H1 (cell line): ENCODE measurements at regions not wholly inside any gene's neighbourhood (a gene's known extent, or its start where the extent isn't known, plus 50 kb on each side); places are given as distances from the start of the nearest gene placed in this dataset.

Experiments used
- CTCF ChIA-PET: fragments of 300-600 bp; sonication (Branson Sonifier 250); formaldehyde crosslinking; loops from one replicate; lab custom pipeline; 2021; ENCODE audit not compliant: partially characterized antibody; lab: Charles Lee
- POLR2A ChIA-PET: fragments of 300-600 bp; sonication (Branson Sonifier 250); formaldehyde crosslinking; loops from one replicate; lab custom pipeline; 2021; ENCODE audit warnings: inconsistent platforms; ENCODE audit not compliant: partially characterized antibody; lab: Charles Lee
- DNase-seq, 2 experiments: peaks; one replicate each; pipeline versions ENCODE4 v3.0.0 to v3.0.0-alpha.2; 2010 to 2022; ENCODE audit warnings: low spot score in 2 of 2, low read depth in 1 of 2, mixed read lengths in 1 of 2
- FAIRE-seq: peaks from 2 replicates; lab custom pipeline; 2011; peaks lifted over from hg19 to GRCh38; lab: Jason Lieb, UNC
- H2AFZ ChIP-seq: 2 replicates; pipeline ENCODE4 v1.8.1; 2012; ENCODE audit warnings: low read length, inconsistent platforms
- H2AK5ac ChIP-seq: 2 replicates; pipeline ENCODE4 v1.6.1; 2013; ENCODE audit warnings: low read depth, low read length
- H2BK120ac ChIP-seq: replicated peaks from 2 replicates; pipeline ENCODE3; 2013; ENCODE audit warnings: low read depth, low read length, inconsistent platforms
- H2BK12ac ChIP-seq: 2 replicates; pipeline ENCODE4 v1.6.1; 2013; ENCODE audit warnings: low read depth, low read length
- H2BK15ac ChIP-seq: 2 replicates; pipeline ENCODE4 v1.6.1; 2013; ENCODE audit warnings: low read length
- H2BK20ac ChIP-seq: 2 replicates; pipeline ENCODE4 v1.6.1; 2013; ENCODE audit warnings: low read length
- H2BK5ac ChIP-seq: 2 replicates; pipeline ENCODE4 v1.6.1; 2013; ENCODE audit warnings: low read depth, low read length
- H3K14ac ChIP-seq: 2 replicates; pipeline ENCODE4 v1.6.1; 2013; ENCODE audit warnings: inconsistent platforms; ENCODE audit not compliant: insufficient read length
- H3K18ac ChIP-seq: 2 replicates; pipeline ENCODE4 v1.6.1; 2013; ENCODE audit warnings: low read length; ENCODE audit errors: extremely low read depth
- H3K23ac ChIP-seq: 2 replicates; pipeline ENCODE4 v1.6.1; 2013; ENCODE audit warnings: inconsistent platforms; ENCODE audit not compliant: insufficient read length
- H3K23me2 ChIP-seq: 2 replicates; pipeline ENCODE4 v1.6.1; 2013; ENCODE audit warnings: low read depth, low read length
- H3K27ac ChIP-seq: 2 replicates; pipeline ENCODE4 v1.6.1; 2011; ENCODE audit warnings: low read depth, low read length, inconsistent platforms
- H3K27me3 ChIP-seq, 4 experiments: replicated peaks in 1 of 4; 1 replicate in 1 of 4; 2 replicates in 3 of 4; pipeline versions ENCODE4 v1.6.1 to v1.8.1; 2011 to 2013; ENCODE audit warnings: low read length in 3 of 4, mild to moderate bottlenecking in 3 of 4, inconsistent platforms in 2 of 4, mixed read lengths in 2 of 4, moderate library complexity in 1 of 4; ENCODE audit not compliant: control insufficient read depth in 3 of 4, insufficient read depth in 3 of 4; ENCODE audit errors: extremely low read depth in 1 of 4
- H3K36me3 ChIP-seq, 4 experiments: 2 replicates each; pipeline versions ENCODE4 v1.6.1 to v1.8.1; 2011 to 2013; ENCODE audit warnings: mild to moderate bottlenecking in 4 of 4, low read length in 3 of 4, moderate library complexity in 2 of 4, control low read depth in 1 of 4, inconsistent platforms in 1 of 4; ENCODE audit not compliant: insufficient read depth in 4 of 4, control insufficient read depth in 2 of 4
- H3K4ac ChIP-seq: replicated peaks from 2 replicates; pipeline ENCODE3; 2013; ENCODE audit warnings: low read length, low read depth, mixed read lengths, inconsistent platforms; ENCODE audit not compliant: insufficient read length
- H3K4me1 ChIP-seq, 4 experiments: replicated peaks in 1 of 4; 1 replicate in 1 of 4; 2 replicates in 3 of 4; pipeline versions ENCODE4 v1.6.1 to v1.8.1; 2011 to 2013; ENCODE audit warnings: low read length in 3 of 4, inconsistent platforms in 2 of 4, mixed read lengths in 1 of 4; ENCODE audit not compliant: insufficient read depth in 4 of 4, control insufficient read depth in 3 of 4
- H3K4me2 ChIP-seq, 2 experiments: 2 replicates each; pipeline versions ENCODE4 v1.6.1 to v1.8.1; 2011 to 2013; ENCODE audit warnings: low read depth in 2 of 2, low read length in 2 of 2, control low read depth in 1 of 2, inconsistent platforms in 1 of 2, mild to moderate bottlenecking in 1 of 2; ENCODE audit not compliant: insufficient read depth in 1 of 2
- H3K4me3 ChIP-seq, 4 experiments: fragments of 200-600, 300-600 bp in 1 of 4; sonication (generic), shearing (Covaris generic), sonication (Bioruptor Twin) in 1 of 4; 2 replicates each; pipeline versions ENCODE4 v1.5.1 to v1.8.1; 2011 to 2016; ENCODE audit warnings: low read length in 4 of 4, low read depth in 3 of 4, control low read depth in 2 of 4, inconsistent platforms in 2 of 4, mild to moderate bottlenecking in 2 of 4, mixed read lengths in 1 of 4, moderate library complexity in 1 of 4; ENCODE audit not compliant: insufficient read depth in 2 of 4; ENCODE audit errors: extremely low read depth in 1 of 4
- H3K56ac ChIP-seq: replicated peaks from 2 replicates; pipeline ENCODE3; 2013; ENCODE audit warnings: low read depth, mild to moderate bottlenecking, mixed read lengths, low read length, inconsistent platforms; ENCODE audit not compliant: insufficient read length
- H3K79me1 ChIP-seq: 2 replicates; pipeline ENCODE4 v1.6.1; 2013; ENCODE audit warnings: low read depth, low read length, control low read depth
- H3K79me2 ChIP-seq, 2 experiments: 2 replicates each; pipeline versions ENCODE4 v1.6.1 to v1.8.1; 2012 to 2013; ENCODE audit warnings: low read length in 2 of 2, mild to moderate bottlenecking in 2 of 2, inconsistent platforms in 1 of 2; ENCODE audit not compliant: insufficient read depth in 2 of 2, control insufficient read depth in 1 of 2
- H3K9ac ChIP-seq, 4 experiments: replicated peaks in 1 of 4; 1 replicate in 1 of 4; 2 replicates in 3 of 4; pipeline versions ENCODE4 v1.6.1 to v1.8.1; 2011 to 2013; ENCODE audit warnings: low read depth in 3 of 4, low read length in 3 of 4, control low read depth in 2 of 4, mild to moderate bottlenecking in 2 of 4, moderate library complexity in 2 of 4, inconsistent platforms in 1 of 4; ENCODE audit errors: extremely low read depth in 1 of 4
- H3K9me3 ChIP-seq, 2 experiments: 2 replicates each; pipeline versions ENCODE4 v1.6.1 to v1.8.1; 2012 to 2013; ENCODE audit warnings: mild to moderate bottlenecking in 2 of 2, moderate library complexity in 2 of 2, control low read depth in 1 of 2, inconsistent platforms in 1 of 2, low read depth in 1 of 2, low read length in 1 of 2, mixed read lengths in 1 of 2; ENCODE audit not compliant: insufficient read depth in 2 of 2
- H4K20me1 ChIP-seq, 2 experiments: replicated peaks in 1 of 2; 2 replicates each; pipeline versions ENCODE3 to v1.8.1; 2011 to 2013; ENCODE audit warnings: inconsistent platforms in 2 of 2, low read length in 2 of 2, mild to moderate bottlenecking in 1 of 2; ENCODE audit not compliant: insufficient read depth in 2 of 2, control insufficient read depth in 1 of 2
- H4K5ac ChIP-seq: 2 replicates; pipeline ENCODE4 v1.6.1; 2013; ENCODE audit warnings: low read length, low read depth, mixed read lengths, inconsistent platforms; ENCODE audit not compliant: insufficient read length
- H4K8ac ChIP-seq: 2 replicates; pipeline ENCODE4 v1.8.0; 2013; ENCODE audit warnings: mild to moderate bottlenecking, moderate library complexity, low read length, inconsistent platforms; ENCODE audit not compliant: insufficient read depth; ENCODE audit errors: extremely low read depth
- H4K91ac ChIP-seq: replicated peaks from 2 replicates; pipeline ENCODE3; 2013; ENCODE audit warnings: low read length, mixed read lengths, inconsistent platforms; ENCODE audit not compliant: insufficient read length
- ATF3 ChIP-seq: IDR thresholded peaks from 2 replicates; pipeline ENCODE4 v1.6.1; 2011; ENCODE audit warnings: low read depth, mild to moderate bottlenecking, low read length; ENCODE audit not compliant: insufficient read depth
- EP300 ChIP-seq, 2 experiments: IDR thresholded peaks; 1 replicate in 1 of 2; 2 replicates in 1 of 2; pipeline ENCODE4 v1.6.1; 2011 to 2012; ENCODE audit warnings: low read depth in 2 of 2, low read length in 2 of 2, mild to moderate bottlenecking in 2 of 2, borderline replicate concordance in 1 of 2, inconsistent platforms in 1 of 2, moderate library complexity in 1 of 2
- MAX ChIP-seq: IDR thresholded peaks from 2 replicates; pipeline ENCODE4 v1.6.1; 2012; ENCODE audit warnings: inconsistent platforms
- PHF8 ChIP-seq: fragments of 200-600 bp; sonication (generic); conservative IDR thresholded peaks from 2 replicates; pipeline ENCODE4 v1.7.1; 2012; ENCODE audit warnings: low read depth, mild to moderate bottlenecking, inconsistent platforms, low read length, moderate library complexity
- WGBS, 2 experiments: shearing (Covaris generic) in 1 of 2; methylation state at CpG; one replicate each; pipeline versions ENCODE4 v1.1.6 to v1.1.7; 2013 to 2015; ENCODE audit warnings: low lambda C conversion rate in 2 of 2, mixed read lengths in 2 of 2, inconsistent platforms in 1 of 2, low coverage in 1 of 2, missing lambda C conversion rate in 1 of 2; ENCODE audit not compliant: insufficient replicate concordance in 2 of 2, insufficient coverage in 1 of 2, insufficient read length in 1 of 2; ENCODE audit errors: extremely low coverage in 1 of 2, missing lambda C conversion rate in 1 of 2; 5-methylcytosine and 5-hydroxymethylcytosine counted together

DNA sequence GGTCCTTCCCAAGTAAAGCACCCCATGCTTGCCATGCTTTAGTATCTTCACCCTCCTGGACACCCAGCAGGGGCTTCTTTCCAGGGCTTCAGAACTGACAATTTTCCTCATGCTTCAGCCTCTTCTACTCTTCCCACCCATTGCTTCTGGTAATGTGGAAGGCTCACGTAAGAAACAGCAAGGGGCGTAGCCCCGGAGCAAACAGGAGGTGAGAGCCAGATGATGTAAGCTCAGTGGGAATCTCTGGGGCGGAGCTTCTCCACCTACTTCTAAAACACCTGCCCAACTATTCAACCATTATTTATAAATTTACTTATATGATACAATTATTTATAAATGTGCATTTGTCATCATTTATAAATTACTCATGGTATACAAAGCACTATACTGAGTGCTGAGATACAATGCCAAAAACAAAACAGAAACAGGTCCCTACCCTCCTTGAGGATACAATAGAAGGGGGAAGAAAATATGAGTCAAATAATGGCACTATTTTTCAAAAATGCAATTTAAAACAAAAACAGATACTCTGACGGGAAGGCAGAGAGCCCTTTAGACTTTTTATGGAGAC lies 140.1 kb upstream of the CAMK1G start:
- DNase-seq = no peak
- no peaks in the 10 kb centered on the region for H3K4me1 ChIP-seq
- H3K4me2 ChIP-seq = no peak overlapping the region
- H2AK5ac ChIP-seq = no peak overlapping the region
- no peak overlapping the region for H4K91ac ChIP-seq
- H3K27ac ChIP-seq = no peak overlapping the region
- no peak overlapping the region for H3K4me3 ChIP-seq
- no peak overlapping the region for H2BK5ac ChIP-seq
- 90% methylated on average over 5 of the region's 5 CpGs; no CpG with 5 or more reads in 1 of the 2 experiments for WGBS, 2 experiments
- H3K23ac ChIP-seq = no peak overlapping the region
- H3K27me3 ChIP-seq = no peaks in the 10 kb centered on the region
- H4K20me1 ChIP-seq = no peaks in the 10 kb centered on the region
- no peak overlapping the region for H2BK15ac ChIP-seq
- no peak overlapping the region for H3K56ac ChIP-seq
- no peak overlapping the region for H2BK12ac ChIP-seq
- H2AFZ ChIP-seq = no peak overlapping the region
- no peaks in the 10 kb centered on the region for H3K79me2 ChIP-seq
- no peak overlapping the region for H4K8ac ChIP-seq
- no peak overlapping the region for H3K14ac ChIP-seq
- H2BK120ac ChIP-seq = no peak overlapping the region
- H4K5ac ChIP-seq = no peak overlapping the region
- POLR2A ChIA-PET = no interaction called here
- H3K36me3 ChIP-seq = no peaks in the 10 kb centered on the region
- H3K4ac ChIP-seq = no peak overlapping the region
- TF ChIP-seq PHF8 (no peak), MAX (no peak), EP300 (IDR thresholded peaks at IDR 0.05; ENCODE audit: borderline replicate concordance in 1 of 2, low read depth in 2 of 2, low read length in 2 of 2) (no peak), ATF3 (no peak)
- H3K18ac ChIP-seq = 0 out of 2 replicates have a peak overlapping the region, but pooled peaks have one; percentile 9
- no peak overlapping the region for H3K9ac ChIP-seq
- no peaks in the 10 kb centered on the region for H3K79me1 ChIP-seq
- 0 out of 4 replicates have a peak, but pooled peaks cover 0 to 2% of the 10 kb centered on the region in 2 experiments for H3K9me3 ChIP-seq
- no peak for FAIRE-seq
- H3K23me2 ChIP-seq = no peaks in the 10 kb centered on the region
- CTCF ChIA-PET = interaction anchor here (0.7 to 1.4 kb wide), 3 partner anchors 8 to 106 kb away, joined by 3 to 6 read pairs (median 4); no protein-coding TSS in a partner anchor
- no peak overlapping the region for H2BK20ac ChIP-seq
